ENCODE measurements at regions not wholly inside any gene's neighbourhood (a gene's known extent, or its start where the extent isn't known, plus 50 kb on each side); places are given as distances from the start of the nearest gene placed in this dataset.

- TF ChIP-seq CTCF (IDR thresholded peaks at IDR 0.05; ENCODE audit: insufficient read depth, low read length, poor library complexity, severe bottlenecking), result no peak
- TF ChIP-seq EZH2phosphoT487 (conservative IDR thresholded peaks at IDR 0.05; ENCODE audit: low read length), result no peak
Measured at GRCh38 chr2:60380411-60380810, 173.0 kb downstream of the BCL11A start.
